ENCODE measurements at regions not wholly inside any gene's neighbourhood (a gene's known extent, or its start where the extent isn't known, plus 50 kb on each side); places are given as distances from the start of the nearest gene placed in this dataset.

DNA sequence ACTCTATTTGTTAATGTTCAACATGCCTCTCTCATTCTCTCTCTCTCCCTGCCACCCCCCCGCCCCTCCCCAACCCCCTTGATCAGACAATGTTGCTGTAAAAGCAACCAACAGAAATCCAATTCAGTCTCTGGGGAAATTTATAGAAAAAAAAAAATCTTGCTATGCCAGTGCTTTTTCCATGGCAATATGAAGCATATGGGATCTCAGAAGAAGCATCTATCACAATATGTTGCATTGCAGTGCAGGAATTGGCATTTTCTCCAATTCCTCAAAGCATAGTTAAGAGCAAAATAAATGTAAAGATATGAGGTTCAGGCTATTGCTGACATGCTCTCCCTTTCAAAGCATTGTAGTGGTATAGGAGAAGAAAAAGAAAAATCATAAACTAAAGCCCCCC, 90.9 kb upstream of the LDB2 start:
- Histone ChIP-seq H3K27me3 (ENCODE audit: control insufficient read depth in 2 of 2, insufficient read depth in 1 of 2, low read length in 1 of 2) (no peaks in the 10 kb centered on the region), H3K4me1 (ENCODE audit: control insufficient read depth in 2 of 2, insufficient read depth in 2 of 2, low read length in 2 of 2) (no peaks in the 10 kb centered on the region), H3K9me3 (ENCODE audit: control insufficient read depth in 2 of 2, insufficient read depth in 1 of 2, low read length in 1 of 2) (no peaks in the 10 kb centered on the region), H3K27ac (ENCODE audit: low read depth in 1 of 2, low read length in 1 of 2) (no peak overlapping the region), H3K36me3 (ENCODE audit: control insufficient read depth in 2 of 2, insufficient read depth in 2 of 2, low read length in 1 of 2) (no peaks in the 10 kb centered on the region), H3K4me3 (ENCODE audit: low read length in 2 of 2) (no peak overlapping the region)
- WGBS, result 81% methylated on average over 1 of the region's 1 CpG
- DNase-seq (ENCODE audit: low read depth in 6 of 9, low spot score in 9 of 9), result no peak

DNA sequence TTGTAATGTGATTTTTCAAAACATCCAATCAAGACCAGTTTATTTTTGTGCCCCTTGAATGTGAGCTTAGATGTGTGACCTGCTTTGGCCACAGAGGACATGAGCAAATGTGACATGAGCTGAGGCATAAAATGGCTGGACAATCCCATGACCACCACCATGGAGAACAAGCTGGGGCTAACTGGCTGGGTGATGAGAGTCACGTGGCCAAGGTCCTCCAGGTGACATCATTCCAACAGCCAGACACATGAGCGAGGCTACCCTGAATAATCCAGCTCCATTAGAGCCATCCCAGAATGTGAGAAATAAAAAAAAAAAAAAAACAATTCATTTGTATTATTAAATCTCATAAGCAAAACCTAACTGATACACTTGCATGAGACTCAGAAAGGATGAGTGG, 90.4 kb upstream of the LDB2 start:
- no peaks in the 10 kb centered on the region for H3K27me3 ChIP-seq (ENCODE audit: control insufficient read depth in 2 of 2, insufficient read depth in 1 of 2, low read length in 1 of 2)
- H3K4me1 ChIP-seq (ENCODE audit: control insufficient read depth in 2 of 2, insufficient read depth in 2 of 2, low read length in 2 of 2), result no peaks in the 10 kb centered on the region
- DNase-seq (ENCODE audit: low read depth in 6 of 9, low spot score in 9 of 9), result no peak
- no peak overlapping the region for H3K4me3 ChIP-seq (ENCODE audit: low read length in 2 of 2)
- no peak overlapping the region for H3K27ac ChIP-seq (ENCODE audit: low read depth in 1 of 2, low read length in 1 of 2)
- no peaks in the 10 kb centered on the region for H3K36me3 ChIP-seq (ENCODE audit: control insufficient read depth in 2 of 2, insufficient read depth in 2 of 2, low read length in 1 of 2)
- 87% methylated on average over 2 of the region's 2 CpGs for WGBS
- no peaks in the 10 kb centered on the region for H3K9me3 ChIP-seq (ENCODE audit: control insufficient read depth in 2 of 2, insufficient read depth in 1 of 2, low read length in 1 of 2)

DNA sequence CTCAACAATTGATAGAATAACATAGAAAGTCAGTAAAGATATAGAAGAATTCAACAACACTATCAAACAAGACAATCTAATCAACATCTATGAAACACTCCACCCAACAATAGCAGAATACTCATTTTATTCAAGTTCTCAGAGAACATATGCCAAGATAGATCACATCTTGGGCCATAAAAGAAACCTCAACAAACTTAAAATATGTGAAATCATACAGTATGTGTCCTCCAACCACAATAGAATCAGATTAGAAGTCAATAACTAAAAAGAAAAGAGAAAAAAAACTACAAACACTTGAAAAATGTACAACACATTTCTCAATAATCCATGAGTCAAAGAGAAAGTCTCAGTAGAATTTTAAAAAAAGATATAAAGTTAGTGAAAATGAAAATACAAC, 78.6 kb upstream of the LDB2 start:
- H3K27ac ChIP-seq (ENCODE audit: low read depth in 1 of 2, low read length in 1 of 2), result no peak overlapping the region
- no peak overlapping the region for H3K4me3 ChIP-seq (ENCODE audit: low read length in 2 of 2)
- no peaks in the 10 kb centered on the region for H3K9me3 ChIP-seq (ENCODE audit: control insufficient read depth in 2 of 2, insufficient read depth in 1 of 2, low read length in 1 of 2)
- no peak for DNase-seq (ENCODE audit: low read depth in 6 of 9, low spot score in 9 of 9)
- H3K36me3 ChIP-seq (ENCODE audit: control insufficient read depth in 2 of 2, insufficient read depth in 2 of 2, low read length in 1 of 2), result no peaks in the 10 kb centered on the region
- no peaks in the 10 kb centered on the region for H3K4me1 ChIP-seq (ENCODE audit: control insufficient read depth in 2 of 2, insufficient read depth in 2 of 2, low read length in 2 of 2)
- no peaks in the 10 kb centered on the region for H3K27me3 ChIP-seq (ENCODE audit: control insufficient read depth in 2 of 2, insufficient read depth in 1 of 2, low read length in 1 of 2)

DNA sequence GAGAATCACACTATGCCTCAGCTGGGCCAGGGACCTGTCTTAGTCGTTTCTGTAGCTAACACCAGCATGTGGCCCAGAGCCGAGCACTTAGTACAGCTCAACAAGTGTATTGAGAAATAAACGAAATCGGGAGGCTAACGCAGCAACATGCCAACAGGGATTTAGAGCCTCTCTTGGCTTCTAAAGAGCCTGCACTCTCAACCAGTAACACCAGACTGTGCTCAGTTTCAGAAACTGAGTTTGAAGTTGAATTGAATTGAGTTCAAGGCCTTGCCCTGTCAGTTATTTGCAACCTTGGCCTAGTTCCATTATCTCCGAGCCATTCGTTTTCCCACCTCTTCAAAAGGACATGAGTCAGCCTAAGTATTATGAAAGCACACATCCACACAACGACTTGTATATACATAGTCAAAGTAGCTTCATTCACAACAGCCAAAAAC, 71.3 kb upstream of the LDB2 start:
- Histone ChIP-seq H3K9me3 (ENCODE audit: control insufficient read depth in 2 of 2, insufficient read depth in 1 of 2, low read length in 1 of 2) (no peaks in the 10 kb centered on the region), H3K27ac (ENCODE audit: low read depth in 1 of 2, low read length in 1 of 2) (no peak overlapping the region), H3K27me3 (ENCODE audit: control insufficient read depth in 2 of 2, insufficient read depth in 1 of 2, low read length in 1 of 2) (no peaks in the 10 kb centered on the region), H3K36me3 (ENCODE audit: control insufficient read depth in 2 of 2, insufficient read depth in 2 of 2, low read length in 1 of 2) (no peaks in the 10 kb centered on the region), H3K4me3 (ENCODE audit: low read length in 2 of 2) (no peak overlapping the region), H3K4me1 (ENCODE audit: control insufficient read depth in 2 of 2, insufficient read depth in 2 of 2, low read length in 2 of 2) (no peaks in the 10 kb centered on the region)
- no peak for DNase-seq (ENCODE audit: low read depth in 6 of 9, low spot score in 9 of 9)
- 89% methylated on average over 8 of the region's 8 CpGs for WGBS

DNA sequence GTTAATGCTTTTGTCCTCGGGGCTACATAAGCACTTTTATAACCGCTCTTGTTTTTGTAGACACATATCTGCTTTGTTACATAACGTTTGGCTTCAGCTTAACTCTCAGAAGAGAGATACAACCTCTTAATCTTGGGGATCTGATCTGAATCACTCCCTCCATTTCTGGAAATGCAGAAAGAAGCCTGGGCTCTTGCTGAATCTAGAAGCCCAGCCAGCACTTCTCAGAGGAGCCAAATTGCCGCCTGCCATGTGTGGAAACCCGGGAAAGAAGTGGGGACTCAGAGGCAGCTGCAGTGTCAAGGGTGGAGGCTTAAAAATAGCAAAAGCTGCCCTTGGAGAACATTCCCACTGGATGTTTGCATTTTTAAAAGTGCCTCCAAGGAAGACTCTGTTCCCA, 69.3 kb upstream of the LDB2 start:
- no peak for DNase-seq (ENCODE audit: low read depth in 6 of 9, low spot score in 9 of 9)
- Histone ChIP-seq H3K27ac (ENCODE audit: low read depth in 1 of 2, low read length in 1 of 2) (no peak overlapping the region), H3K27me3 (ENCODE audit: control insufficient read depth in 2 of 2, insufficient read depth in 1 of 2, low read length in 1 of 2) (no peaks in the 10 kb centered on the region)

DNA sequence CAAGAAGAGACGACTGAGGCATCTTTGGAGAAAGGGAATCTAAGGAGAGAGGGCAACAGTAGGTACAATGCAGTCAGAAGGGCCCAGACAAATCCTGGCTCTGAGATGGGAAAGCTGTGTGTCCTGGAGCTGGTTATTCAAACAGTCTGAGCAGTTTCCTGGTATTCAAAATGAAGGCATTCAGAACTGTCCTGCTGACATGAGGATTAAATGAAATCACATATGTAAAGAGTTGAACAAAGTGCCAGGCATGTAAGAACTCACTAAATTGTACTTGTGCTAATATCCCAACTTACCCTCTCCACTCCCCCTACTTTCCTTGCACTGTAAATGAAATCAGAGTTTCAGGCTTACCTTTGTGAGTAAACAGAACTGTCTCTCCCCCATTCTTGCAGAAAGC, 60.9 kb upstream of the LDB2 start:
- H3K4me3 ChIP-seq (ENCODE audit: low read length in 2 of 2), result no peak overlapping the region
- WGBS, result 94% methylated on average over 1 of the region's 1 CpG

More for the DNA sequence above, 69.3 kb upstream of the LDB2 start:
- Histone ChIP-seq H3K36me3 (ENCODE audit: control insufficient read depth in 2 of 2, insufficient read depth in 2 of 2, low read length in 1 of 2) (no peaks in the 10 kb centered on the region), H3K9me3 (ENCODE audit: control insufficient read depth in 2 of 2, insufficient read depth in 1 of 2, low read length in 1 of 2) (no peaks in the 10 kb centered on the region), H3K4me3 (ENCODE audit: low read length in 2 of 2) (no peak overlapping the region), H3K4me1 (ENCODE audit: control insufficient read depth in 2 of 2, insufficient read depth in 2 of 2, low read length in 2 of 2) (no peaks in the 10 kb centered on the region)
- 89% methylated on average over 5 of the region's 5 CpGs for WGBS

DNA sequence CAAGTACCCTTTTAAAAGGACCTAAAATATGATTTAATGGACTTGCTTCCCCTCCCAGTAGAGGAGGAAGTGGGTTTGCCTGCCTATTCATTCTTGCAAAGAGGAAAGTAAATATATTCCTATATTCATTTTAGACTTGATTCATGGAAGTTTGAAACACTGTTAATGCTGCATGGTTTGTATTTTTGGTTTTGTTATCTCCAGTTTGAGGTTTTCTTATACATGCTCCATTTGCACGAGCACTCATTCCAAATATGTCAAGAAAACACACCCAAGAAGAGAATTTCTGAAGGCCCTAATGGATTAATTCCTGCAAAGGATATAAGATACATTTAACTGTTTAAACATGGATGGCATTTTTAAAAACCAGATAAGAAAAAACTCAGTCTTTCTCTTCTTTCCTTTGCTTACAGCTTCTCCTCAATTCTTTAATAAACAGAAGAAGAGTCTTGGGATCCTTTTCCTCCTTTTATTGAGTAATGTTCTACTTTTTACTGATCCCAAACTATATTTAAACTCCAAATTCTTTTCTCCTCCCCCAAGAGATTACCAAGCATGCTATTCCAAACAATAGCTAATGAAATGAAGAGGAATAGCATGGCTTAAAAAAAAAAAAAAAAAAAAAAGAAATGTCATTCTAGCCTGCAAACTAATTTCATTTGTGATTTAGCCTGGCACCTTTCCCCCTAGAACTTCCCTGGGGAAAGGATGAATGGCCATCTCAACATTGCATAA, 54.6 kb upstream of the LDB2 start:
- 4% methylated on average over 1 of the region's 1 CpG for WGBS
- Histone ChIP-seq H3K4me1 (ENCODE audit: control insufficient read depth in 2 of 2, insufficient read depth in 2 of 2, low read length in 2 of 2) (no peaks in the 10 kb centered on the region), H3K36me3 (ENCODE audit: control insufficient read depth in 2 of 2, insufficient read depth in 2 of 2, low read length in 1 of 2) (no peaks in the 10 kb centered on the region), H3K27ac (ENCODE audit: low read depth in 1 of 2, low read length in 1 of 2) (no peak overlapping the region), H3K27me3 (ENCODE audit: control insufficient read depth in 2 of 2, insufficient read depth in 1 of 2, low read length in 1 of 2) (no peaks in the 10 kb centered on the region), H3K4me3 (ENCODE audit: low read length in 2 of 2) (no peak overlapping the region), H3K9me3 (ENCODE audit: control insufficient read depth in 2 of 2, insufficient read depth in 1 of 2, low read length in 1 of 2) (no peaks in the 10 kb centered on the region)
- DNase-seq (ENCODE audit: low read depth in 6 of 9, low spot score in 9 of 9), result no peak

More for the DNA sequence above, 60.9 kb upstream of the LDB2 start:
- H3K9me3 ChIP-seq (ENCODE audit: control insufficient read depth in 2 of 2, insufficient read depth in 1 of 2, low read length in 1 of 2), result no peaks in the 10 kb centered on the region
- no peak for DNase-seq (ENCODE audit: low read depth in 6 of 9, low spot score in 9 of 9)
- no peaks in the 10 kb centered on the region for H3K27me3 ChIP-seq (ENCODE audit: control insufficient read depth in 2 of 2, insufficient read depth in 1 of 2, low read length in 1 of 2)
- no peak overlapping the region for H3K27ac ChIP-seq (ENCODE audit: low read depth in 1 of 2, low read length in 1 of 2)
- no peaks in the 10 kb centered on the region for H3K4me1 ChIP-seq (ENCODE audit: control insufficient read depth in 2 of 2, insufficient read depth in 2 of 2, low read length in 2 of 2)
- H3K36me3 ChIP-seq (ENCODE audit: control insufficient read depth in 2 of 2, insufficient read depth in 2 of 2, low read length in 1 of 2), result no peaks in the 10 kb centered on the region

DNA sequence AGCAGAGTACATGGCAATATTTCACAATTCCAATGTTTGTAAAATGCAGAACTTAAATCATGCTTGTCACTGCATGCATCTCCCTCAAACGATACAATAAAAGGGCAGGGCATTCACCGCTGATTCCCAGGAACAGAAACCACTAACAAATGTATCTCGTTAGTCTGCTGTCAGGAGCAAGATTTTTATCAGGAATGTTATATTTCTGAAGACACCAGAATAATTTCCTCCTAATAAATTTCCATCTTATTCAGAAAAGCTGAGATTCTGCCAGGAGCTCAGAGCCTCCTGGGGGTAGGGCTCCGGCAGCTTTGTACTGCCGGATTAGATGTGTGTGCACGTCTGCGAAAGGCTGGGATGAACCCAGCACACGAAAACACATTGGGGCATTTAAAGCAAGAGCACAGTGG, 54.0 kb upstream of the LDB2 start:
- Histone ChIP-seq H3K27me3 (ENCODE audit: control insufficient read depth in 2 of 2, insufficient read depth in 1 of 2, low read length in 1 of 2) (no peaks in the 10 kb centered on the region), H3K4me1 (ENCODE audit: control insufficient read depth in 2 of 2, insufficient read depth in 2 of 2, low read length in 2 of 2) (no peaks in the 10 kb centered on the region), H3K9me3 (ENCODE audit: control insufficient read depth in 2 of 2, insufficient read depth in 1 of 2, low read length in 1 of 2) (no peaks in the 10 kb centered on the region), H3K4me3 (ENCODE audit: low read length in 2 of 2) (no peak overlapping the region), H3K27ac (ENCODE audit: low read depth in 1 of 2, low read length in 1 of 2) (no peak overlapping the region), H3K36me3 (ENCODE audit: control insufficient read depth in 2 of 2, insufficient read depth in 2 of 2, low read length in 1 of 2) (no peaks in the 10 kb centered on the region)
- no peak for DNase-seq (ENCODE audit: low read depth in 6 of 9, low spot score in 9 of 9)
- 3% methylated on average over 8 of the region's 8 CpGs for WGBS

All from thymus (tissue), 11 donors.